Spleen (tissue), 11 donors: ENCODE measurements at regions not wholly inside any gene's neighbourhood (a gene's known extent, or its start where the extent isn't known, plus 50 kb on each side); places are given as distances from the start of the nearest gene placed in this dataset.

Experiments
- DNase-seq: peaks from one replicate; pipeline ENCODE4 v3.0.0-alpha.2; 2020
- H3K27ac ChIP-seq, 8 donors: fragments of 200-600 bp; sonication (generic) in 7 of 8; 1 replicate in 4 of 8; 2 replicates in 4 of 8; pipeline versions ENCODE4 v1.5.0 to v1.8.0; 2016 to 2021; ENCODE audit warnings: inconsistent platforms in 4 of 8, mild to moderate bottlenecking in 4 of 8, moderate library complexity in 1 of 8
- H3K27me3 ChIP-seq, 7 donors: fragments of 200-600 bp; sonication (generic) in 6 of 7; replicated peaks in 1 of 7; 1 replicate in 4 of 7; 2 replicates in 3 of 7; pipeline versions ENCODE4 v1.5.0 to v1.8.0; 2016 to 2021; ENCODE audit warnings: inconsistent platforms in 3 of 7, mild to moderate bottlenecking in 1 of 7
- H3K36me3 ChIP-seq, 6 donors: fragments of 200-600 bp; sonication (generic) in 5 of 6; 1 replicate in 4 of 6; 2 replicates in 2 of 6; pipeline versions ENCODE4 v1.5.0 to v1.8.0; 2016 to 2021; ENCODE audit warnings: inconsistent platforms in 2 of 6
- H3K4me1 ChIP-seq, 6 donors: fragments of 200-600 bp; sonication (generic) in 5 of 6; 1 replicate in 3 of 6; 2 replicates in 3 of 6; pipeline versions ENCODE4 v1.5.0 to v1.8.0; 2016 to 2021; ENCODE audit warnings: inconsistent platforms in 3 of 6
- H3K4me3 ChIP-seq, 8 donors: fragments of 200-600 bp; sonication (generic) in 7 of 8; 1 replicate in 4 of 8; 2 replicates in 4 of 8; pipeline versions ENCODE4 v1.5.0 to v1.8.0; 2016 to 2021; ENCODE audit warnings: inconsistent platforms in 4 of 8, mild to moderate bottlenecking in 4 of 8, moderate library complexity in 2 of 8
- H3K9me3 ChIP-seq, 8 donors: fragments of 200-600 bp; sonication (generic) in 7 of 8; 1 replicate in 4 of 8; 2 replicates in 4 of 8; pipeline versions ENCODE4 v1.5.0 to v1.8.0; 2016 to 2021; ENCODE audit warnings: inconsistent platforms in 4 of 8
- POLR2A ChIP-seq, 3 donors: fragments of 450-650 bp; IDR thresholded peaks; one replicate each; pipeline ENCODE4 v1.5.1; 2017; ENCODE audit warnings: antibody characterized with exemption in 3 of 3, mild to moderate bottlenecking in 1 of 3
- POLR2AphosphoS5 ChIP-seq, 3 donors: sonication (generic); formaldehyde crosslinking; IDR thresholded peaks; one replicate each; pipeline ENCODE4 v1.5.1; 2017; ENCODE audit warnings: antibody characterized with exemption in 3 of 3
- WGBS, 5 donors: extraction: QIAGEN DNeasy Blood & Tissue Kit in 3 of 5; methylation state at CpG; one replicate each; pipeline versions ENCODE4 v1.1.5 to v1.1.7; 2013 to 2018; 5-methylcytosine and 5-hydroxymethylcytosine counted together
- intact Hi-C: fragments of 100-400 bp; cut with DNase I; formaldehyde crosslinking; loops from one replicate; pipeline ENCODE4 v1.15.0; 2023; ENCODE audit warnings: low total_unique reads
- TF ChIP-seq, protein P1 (sequence below), 11 experiments: fragments of 200-600 bp in 7 of 11; fragments of 450-650 bp in 4 of 11; sonication (generic) in 4 of 11; IDR thresholded peaks in 8 of 11; conservative IDR thresholded peaks in 3 of 11; 1 replicate in 7 of 11; 2 replicates in 4 of 11; pipeline versions ENCODE4 v1.4.0 to v1.8.0; 2016 to 2021; ENCODE audit warnings: antibody characterized with exemption in 11 of 11, inconsistent platforms in 4 of 11, mild to moderate bottlenecking in 1 of 11
- donor health status: healthy with polysubstance abuse.
- donor health status: DM: no; HTN: no; CAD: no; lungs with moderate emphysema.
- donor health status: DM: no; HTN: no; CAD: no.
- donor health status: Bipolar disorder and iron deficiency.
- donor health status: healthy.
- donor health status: DM: no; HTN: no; CAD: no.
- donor health status: DM: yes; HTN: yes; CAD: no.

DNA sequence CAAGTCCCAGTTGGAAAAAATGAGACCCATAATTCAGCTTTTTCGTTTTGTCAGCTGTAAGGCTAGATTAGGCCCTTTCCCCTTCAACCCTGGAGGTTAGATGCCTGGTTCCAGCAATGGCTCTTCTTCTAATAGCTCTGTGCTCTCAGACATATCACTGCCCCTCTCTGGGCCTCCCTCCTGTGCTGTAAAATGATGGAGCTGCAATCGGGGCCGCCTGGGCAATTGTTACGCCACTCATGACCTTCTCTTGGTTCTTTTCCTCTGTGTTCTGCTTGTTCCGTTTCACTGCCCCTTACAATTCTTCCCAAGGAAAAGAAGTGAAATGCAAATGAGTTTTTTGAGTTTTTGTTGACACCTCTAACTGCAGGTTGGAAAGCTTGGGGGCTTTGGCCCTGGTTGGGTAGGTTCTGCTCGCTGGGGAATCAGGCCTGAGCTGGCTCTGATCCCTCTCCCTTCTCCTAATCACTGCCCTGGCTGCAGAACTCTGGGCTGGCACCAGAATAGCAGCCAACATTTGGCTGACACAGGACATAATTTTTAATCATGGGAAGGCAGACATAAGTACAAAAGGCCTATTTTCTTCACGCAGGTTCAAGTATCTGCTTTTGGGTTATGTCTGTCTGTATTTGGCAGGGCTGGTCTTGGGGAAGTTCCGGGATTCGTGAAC lies 110.9 kb downstream of the FOXD1 start:
- Histone ChIP-seq H3K27ac (no peak overlapping the region), H3K4me3 (no peak overlapping the region), H3K4me1 (no peaks in the 10 kb centered on the region), H3K9me3 (peaks cover 0 to 9% (median 0%) of the 10 kb centered on the region in 8 donors), H3K36me3 (no peaks in the 10 kb centered on the region), H3K27me3 (peaks cover 0 to 91% (median 35%) of the 10 kb centered on the region in 7 donors)
- intact Hi-C loops: no loop called here
- TF ChIP-seq POLR2A (IDR thresholded peaks at IDR 0.05) (no peak), POLR2AphosphoS5 (IDR thresholded peaks at IDR 0.05) (no peak)
- TF ChIP-seq, protein P1, sequence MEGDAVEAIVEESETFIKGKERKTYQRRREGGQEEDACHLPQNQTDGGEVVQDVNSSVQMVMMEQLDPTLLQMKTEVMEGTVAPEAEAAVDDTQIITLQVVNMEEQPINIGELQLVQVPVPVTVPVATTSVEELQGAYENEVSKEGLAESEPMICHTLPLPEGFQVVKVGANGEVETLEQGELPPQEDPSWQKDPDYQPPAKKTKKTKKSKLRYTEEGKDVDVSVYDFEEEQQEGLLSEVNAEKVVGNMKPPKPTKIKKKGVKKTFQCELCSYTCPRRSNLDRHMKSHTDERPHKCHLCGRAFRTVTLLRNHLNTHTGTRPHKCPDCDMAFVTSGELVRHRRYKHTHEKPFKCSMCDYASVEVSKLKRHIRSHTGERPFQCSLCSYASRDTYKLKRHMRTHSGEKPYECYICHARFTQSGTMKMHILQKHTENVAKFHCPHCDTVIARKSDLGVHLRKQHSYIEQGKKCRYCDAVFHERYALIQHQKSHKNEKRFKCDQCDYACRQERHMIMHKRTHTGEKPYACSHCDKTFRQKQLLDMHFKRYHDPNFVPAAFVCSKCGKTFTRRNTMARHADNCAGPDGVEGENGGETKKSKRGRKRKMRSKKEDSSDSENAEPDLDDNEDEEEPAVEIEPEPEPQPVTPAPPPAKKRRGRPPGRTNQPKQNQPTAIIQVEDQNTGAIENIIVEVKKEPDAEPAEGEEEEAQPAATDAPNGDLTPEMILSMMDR (IDR thresholded peaks at IDR 0.05 in 8 of 11, conservative IDR thresholded peaks at IDR 0.05 in 3 of 11): no peak
- DNase-seq: no peak
- 59 to 79% (median 68%) methylated on average over 9 of the region's 9 CpGs for WGBS, 5 donors

DNA sequence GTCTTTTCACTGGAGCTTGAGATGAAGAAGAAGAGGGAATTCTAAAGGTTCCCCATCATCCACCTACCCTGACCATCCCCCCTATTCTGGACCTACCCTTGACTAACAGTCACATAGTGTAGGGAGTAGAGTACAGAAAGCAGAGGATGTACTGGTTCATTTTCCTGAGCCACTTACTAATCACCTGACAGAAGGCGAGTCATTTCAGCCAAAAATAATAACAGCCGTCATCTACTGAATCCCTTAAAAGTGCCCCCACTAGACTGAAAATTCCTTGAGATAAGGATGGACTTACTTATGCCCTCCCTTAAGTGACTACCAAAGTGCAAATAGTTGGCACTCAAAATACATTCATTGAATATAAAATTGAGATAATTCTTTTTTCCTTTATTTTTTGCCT lies 112.2 kb downstream of the FOXD1 start:
- no peaks in the 10 kb centered on the region for H3K4me1 ChIP-seq
- TF ChIP-seq, protein P1 (IDR thresholded peaks at IDR 0.05 in 8 of 11, conservative IDR thresholded peaks at IDR 0.05 in 3 of 11): no peak
- TF ChIP-seq POLR2A (IDR thresholded peaks at IDR 0.05) (no peak), POLR2AphosphoS5 (IDR thresholded peaks at IDR 0.05) (no peak)
- H3K9me3 ChIP-seq: peaks cover 0 to 20% (median 3%) of the 10 kb centered on the region in 8 donors
- H3K36me3 ChIP-seq: no peaks in the 10 kb centered on the region
- intact Hi-C loops: no loop called here
- no peak overlapping the region for H3K27ac ChIP-seq
- DNase-seq: no peak
- 75 to 90% (median 86%) methylated on average over 2 of the region's 2 CpGs for WGBS, 5 donors
- peaks cover 0 to 89% (median 35%) of the 10 kb centered on the region in 7 donors for H3K27me3 ChIP-seq
- no peak overlapping the region for H3K4me3 ChIP-seq

DNA sequence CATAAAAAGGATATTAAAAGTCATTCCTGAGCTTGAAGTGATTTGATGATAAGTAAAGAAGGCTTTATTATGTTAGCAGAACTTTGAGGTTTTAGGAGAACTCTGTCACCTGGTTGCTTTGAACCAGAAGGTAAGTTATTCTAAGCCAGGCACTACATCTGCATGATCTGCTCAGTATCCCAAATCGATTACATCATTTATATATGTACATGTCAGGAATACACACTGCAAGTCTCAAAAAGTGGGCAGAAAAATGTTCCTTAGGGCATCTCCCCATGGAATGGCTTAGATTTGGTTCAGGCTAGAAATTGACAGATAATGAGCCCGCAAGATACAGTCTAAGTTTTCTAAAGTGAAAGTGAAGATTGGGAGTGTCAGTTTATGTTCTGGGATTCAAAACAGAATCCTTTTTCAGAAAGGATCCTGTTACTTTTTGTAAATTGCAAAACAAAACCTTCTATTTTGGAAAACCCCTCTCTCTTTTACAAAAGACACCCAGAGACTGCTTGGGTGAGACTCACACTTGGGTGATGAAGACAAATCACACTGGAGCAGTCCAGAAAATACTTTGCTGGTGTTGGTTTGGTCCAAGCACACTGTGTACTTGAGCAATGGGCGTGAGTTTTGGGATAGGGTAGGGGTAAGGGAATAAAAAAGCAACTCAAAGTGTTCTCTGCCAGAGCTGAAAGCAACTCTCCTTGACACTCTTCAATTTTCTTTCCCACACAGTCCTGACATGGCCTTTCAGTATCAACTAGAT lies 114.5 kb downstream of the FOXD1 start:
- H3K27ac ChIP-seq: no peak overlapping the region
- peaks cover 0 to 28% (median 18%) of the 10 kb centered on the region in 8 donors for H3K9me3 ChIP-seq
- no peak for DNase-seq
- WGBS, 5 donors: 76 to 85% (median 79%) methylated on average over 3 of the region's 3 CpGs
- H3K4me1 ChIP-seq: no peaks in the 10 kb centered on the region
- TF ChIP-seq POLR2AphosphoS5 (IDR thresholded peaks at IDR 0.05) (no peak), POLR2A (IDR thresholded peaks at IDR 0.05) (no peak)
- TF ChIP-seq, protein P1 (IDR thresholded peaks at IDR 0.05 in 8 of 11, conservative IDR thresholded peaks at IDR 0.05 in 3 of 11): no peak
- H3K4me3 ChIP-seq: no peak overlapping the region
- intact Hi-C loops: no loop called here
- H3K27me3 ChIP-seq: peaks cover 0 to 66% (median 20%) of the 10 kb centered on the region in 7 donors
- H3K36me3 ChIP-seq: no peaks in the 10 kb centered on the region

DNA sequence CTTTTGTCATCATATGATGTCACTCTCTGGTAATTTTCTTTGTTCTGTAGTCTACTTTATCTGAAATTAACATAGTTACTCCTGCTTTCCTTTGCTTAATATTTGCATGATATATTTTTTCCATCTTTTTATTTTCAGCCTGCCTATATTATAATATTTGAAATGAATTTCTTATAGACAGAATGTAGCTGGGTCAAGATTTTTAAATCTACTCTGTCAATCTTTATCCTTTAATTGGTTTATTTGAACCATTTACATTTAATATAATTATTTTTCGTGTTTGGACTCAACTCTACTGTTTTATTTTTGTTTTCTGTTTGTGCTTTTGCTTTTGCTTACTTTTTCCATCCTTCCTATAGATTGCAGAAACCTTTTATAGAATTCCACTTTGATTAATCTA lies 118.0 kb downstream of the FOXD1 start:
- TF ChIP-seq POLR2A (IDR thresholded peaks at IDR 0.05) (no peak), POLR2AphosphoS5 (IDR thresholded peaks at IDR 0.05) (no peak)
- TF ChIP-seq, protein P1 (IDR thresholded peaks at IDR 0.05 in 8 of 11, conservative IDR thresholded peaks at IDR 0.05 in 3 of 11): no peak
- H3K27ac ChIP-seq: no peak overlapping the region
- no peaks in the 10 kb centered on the region for H3K36me3 ChIP-seq
- DNase-seq: no peak
- no peak overlapping the region for H3K4me3 ChIP-seq
- 48 to 73% (median 62%) methylated on average over 1 of the region's 1 CpG for WGBS, 5 donors
- H3K9me3 ChIP-seq: peaks cover 0 to 28% (median 18%) of the 10 kb centered on the region in 8 donors
- intact Hi-C loops: no loop called here
- no peaks in the 10 kb centered on the region for H3K4me1 ChIP-seq
- peaks cover 0 to 36% (median 7%) of the 10 kb centered on the region in 7 donors for H3K27me3 ChIP-seq
